ENCODE measurements at regions not wholly inside any gene's neighbourhood (a gene's known extent, or its start where the extent isn't known, plus 50 kb on each side); places are given as distances from the start of the nearest gene placed in this dataset.

- Histone ChIP-seq H4K91ac (ENCODE audit: insufficient read length, low read depth, low read length) (no peak overlapping the region), H3K9ac (ENCODE audit: extremely low read depth, insufficient read length, low read length) (no peak overlapping the region), H3K27me3 (ENCODE audit: insufficient read depth, low read length) (no peaks in the 10 kb centered on the region), H2BK120ac (ENCODE audit: low read depth, low read length, poor library complexity, severe bottlenecking) (no peak overlapping the region), H3K27ac (ENCODE audit: insufficient read length, low read depth, low read length) (no peak overlapping the region), H3K4ac (ENCODE audit: low read depth, low read length) (no peak overlapping the region), H4K20me1 (ENCODE audit: control insufficient read depth, insufficient read depth, insufficient read length) (no peaks in the 10 kb centered on the region), H3K56ac (ENCODE audit: insufficient read length, low read depth, low read length) (no peak overlapping the region), H3K9me3 (ENCODE audit: control insufficient read depth, low read depth, low read length) (peaks cover 3% of the 10 kb centered on the region), H3K79me2 (ENCODE audit: insufficient read depth, low read length) (no peaks in the 10 kb centered on the region), H3K18ac (ENCODE audit: insufficient read length, low read depth, low read length) (no peak overlapping the region), H2BK15ac (ENCODE audit: low read depth, low read length) (no peak overlapping the region), H3K23ac (ENCODE audit: insufficient read length, low read depth, low read length) (no peak overlapping the region), H2BK20ac (ENCODE audit: low read depth, low read length, poor library complexity, severe bottlenecking) (no peak overlapping the region), H2BK12ac (ENCODE audit: insufficient read length, low read depth, low read length) (no peak overlapping the region), H2AFZ (ENCODE audit: low read length) (no peak overlapping the region), H3K4me1 (ENCODE audit: insufficient read depth, low read length) (no peaks in the 10 kb centered on the region), H3T11ph (ENCODE audit: low read length) (no peak overlapping the region), H2BK5ac (ENCODE audit: insufficient read length, low read length) (no peak overlapping the region), H4K5ac (ENCODE audit: insufficient read length, low read depth, low read length) (no peak overlapping the region), H3K4me2 (ENCODE audit: insufficient read depth, insufficient read length, low read length) (no peak overlapping the region), H4K8ac (replicated peaks; ENCODE audit: insufficient read length, low read depth, low read length) (no peak overlapping the region), H3K14ac (ENCODE audit: insufficient read depth, low read length) (no peak overlapping the region), H3K79me1 (ENCODE audit: insufficient read depth, low read depth, low read length, poor library complexity, severe bottlenecking) (no peaks in the 10 kb centered on the region), H3K23me2 (ENCODE audit: insufficient read length, low read depth, low read length, poor library complexity, severe bottlenecking) (no peaks in the 10 kb centered on the region), H2AK5ac (ENCODE audit: insufficient read length, low read length) (no peak overlapping the region)
- no peak for TF ChIP-seq CTCF (conservative IDR thresholded peaks at IDR 0.05)
- Mint-ChIP-seq H3K27me3 (ENCODE audit: low read depth) (no peaks in the 10 kb centered on the region), H3K9me3 (peaks cover 29 to 37% of the 10 kb centered on the region in 2 experiments), H3K4me3 (no peak overlapping the region), H3K36me3 (ENCODE audit: insufficient read depth in 1 of 3, low read depth in 3 of 3) (peaks cover 14 to 40% (median 27%) of the 10 kb centered on the region in 3 experiments), H3K27ac (no peak overlapping the region), H3K4me1 (peaks cover 6 to 9% of the 10 kb centered on the region in 2 experiments)
- WGBS (ENCODE audit: extremely low coverage, insufficient read length, low lambda C conversion rate) = no CpG with 5 or more reads among the region's 1 CpG
- no peak for DNase-seq
These were observed 456.3 kb downstream of the RIT2 start for GRCh38 chr18:42659187-42659586.
